T-helper 22 cell (primary cell): ENCODE measurements at regions not wholly inside any gene's neighbourhood (a gene's known extent, or its start where the extent isn't known, plus 50 kb on each side); places are given as distances from the start of the nearest gene placed in this dataset.
"Not testable (repeated sequence)": the region's sequence is repeated elsewhere in the genome, so short reads cannot be mapped to it uniquely, and the experiment has no call there.

Experiments
- DNase-seq: peaks from one replicate; pipeline ENCODE4 v3.0.0-alpha.2; 2020; ENCODE audit warnings: low read depth

DNA sequence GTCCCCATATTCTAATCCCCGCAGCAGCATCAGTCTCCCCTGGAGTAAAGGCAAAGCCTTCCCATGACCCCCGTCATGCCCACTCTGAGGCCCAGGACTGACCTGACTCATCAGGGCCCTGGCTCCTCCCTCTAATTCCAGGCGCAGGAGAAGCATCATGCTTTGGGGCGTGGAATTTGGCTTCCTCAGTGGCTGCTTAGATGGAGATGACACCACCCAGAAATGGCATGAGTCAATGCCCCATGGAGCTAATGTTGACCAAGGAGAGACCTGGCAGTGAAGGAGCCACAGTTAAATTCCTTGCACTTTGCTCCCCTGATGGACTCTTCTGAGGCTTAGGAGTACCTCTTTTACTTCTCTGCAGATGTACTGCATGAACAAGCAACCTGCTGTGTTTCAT is 204.2 kb upstream of the PROK2 start:
- DNase-seq = no peak

DNA sequence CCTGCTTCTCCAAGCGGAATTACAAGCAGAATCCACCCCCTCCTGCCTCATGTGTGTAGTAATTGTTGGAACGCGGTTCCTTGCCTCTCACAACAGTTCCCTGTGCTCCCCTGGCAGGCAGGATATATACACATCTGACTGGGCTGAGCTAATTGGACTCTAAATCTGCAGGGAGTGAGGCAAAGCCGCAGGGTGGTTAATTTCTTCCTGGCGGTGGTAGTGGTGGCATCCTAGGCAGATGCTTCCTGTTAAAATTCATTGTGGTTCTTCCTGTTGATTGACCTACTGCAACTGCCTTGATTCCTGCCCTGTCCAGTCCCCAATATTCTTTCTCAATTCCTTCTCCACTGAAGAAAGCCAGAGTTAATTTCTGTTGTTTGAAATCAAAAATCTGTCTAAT is 202.9 kb upstream of the PROK2 start:
- no peak for DNase-seq

DNA sequence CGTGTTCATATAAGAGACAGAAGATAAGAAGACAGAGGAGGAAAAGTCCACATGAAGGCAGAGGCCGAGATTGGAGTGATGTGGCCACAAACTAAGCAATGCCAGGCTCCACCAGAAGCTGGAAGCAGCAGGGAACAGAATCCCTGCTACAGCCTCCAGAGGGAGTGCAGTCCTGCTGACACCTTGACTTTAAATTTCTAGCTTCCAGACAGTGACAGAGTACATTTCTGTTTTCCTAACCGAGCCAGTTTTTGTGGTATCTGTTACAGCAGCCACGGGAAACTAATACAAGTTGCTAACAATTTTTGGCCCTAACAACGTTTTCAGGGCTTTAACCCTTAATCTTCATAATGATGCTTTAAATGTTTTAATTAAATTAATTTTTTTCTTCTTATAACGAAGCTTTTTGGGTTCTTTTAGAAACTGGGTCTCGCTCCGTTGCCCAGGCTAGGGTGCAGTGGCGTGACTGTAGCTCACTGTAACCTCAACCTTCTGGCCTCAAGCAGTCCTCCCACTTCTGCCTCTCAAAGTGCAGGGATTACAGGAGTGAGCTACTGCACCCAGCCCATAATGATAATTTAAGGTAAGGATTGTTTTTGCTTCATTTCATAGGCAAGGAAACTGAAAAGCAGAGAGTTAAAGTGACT is 202.3 kb upstream of the PROK2 start:
- DNase-seq = no peak

DNA sequence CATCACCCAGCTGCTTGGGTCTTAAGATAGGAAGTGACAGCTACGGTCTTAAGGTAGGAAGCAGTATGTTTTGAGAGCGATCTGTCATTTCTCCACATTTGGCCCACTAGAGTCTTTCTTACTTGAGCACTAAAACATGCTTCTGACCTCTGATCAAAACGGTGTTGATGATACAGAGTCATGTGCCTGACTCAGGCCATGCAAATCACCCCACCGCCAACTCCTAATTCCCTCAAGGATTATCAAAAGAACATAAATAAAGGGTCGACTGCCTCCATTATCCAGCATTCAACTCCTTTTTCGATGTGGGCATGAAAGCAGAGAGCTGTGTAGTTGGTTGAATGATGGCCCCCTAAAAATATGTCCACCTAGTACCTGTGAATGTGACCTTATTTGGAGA is 201.7 kb upstream of the PROK2 start:
- no peak for DNase-seq

DNA sequence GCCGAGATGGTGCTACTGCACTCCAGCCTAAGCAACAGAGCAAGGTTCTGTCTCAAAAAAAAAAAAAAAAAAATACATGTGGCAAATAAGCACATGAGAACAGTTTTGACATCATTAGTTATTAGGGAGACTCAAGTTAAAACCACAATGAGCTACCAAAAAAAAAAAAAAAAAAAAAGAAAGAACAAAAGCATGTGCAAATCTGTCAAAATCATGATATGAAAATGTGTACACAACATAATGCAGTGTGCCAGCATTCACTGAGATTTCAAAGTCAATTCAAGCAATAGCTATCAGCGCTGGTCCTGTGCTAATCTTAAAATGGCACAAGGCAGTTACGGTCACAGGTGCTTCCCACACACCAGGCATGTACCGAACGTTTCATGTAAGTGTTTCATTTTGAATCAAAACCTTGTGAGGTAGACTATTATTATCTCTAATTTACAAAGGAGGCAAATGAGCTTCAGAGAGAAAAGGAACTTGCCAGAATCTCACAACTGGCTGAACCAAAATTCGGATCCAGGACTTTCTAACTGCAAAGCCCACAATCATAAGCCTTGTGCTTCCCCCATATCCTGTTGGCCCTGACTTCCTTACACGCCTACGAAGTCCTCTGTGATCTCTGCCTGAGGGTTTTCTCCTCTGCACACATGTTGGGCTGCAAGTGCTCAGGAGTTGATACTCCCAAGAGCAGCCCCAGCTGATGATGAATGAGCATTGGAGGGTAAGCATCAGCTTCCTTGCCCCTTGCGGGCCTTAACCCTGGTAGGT is 200.1 kb upstream of the PROK2 start:
- no peak for DNase-seq

DNA sequence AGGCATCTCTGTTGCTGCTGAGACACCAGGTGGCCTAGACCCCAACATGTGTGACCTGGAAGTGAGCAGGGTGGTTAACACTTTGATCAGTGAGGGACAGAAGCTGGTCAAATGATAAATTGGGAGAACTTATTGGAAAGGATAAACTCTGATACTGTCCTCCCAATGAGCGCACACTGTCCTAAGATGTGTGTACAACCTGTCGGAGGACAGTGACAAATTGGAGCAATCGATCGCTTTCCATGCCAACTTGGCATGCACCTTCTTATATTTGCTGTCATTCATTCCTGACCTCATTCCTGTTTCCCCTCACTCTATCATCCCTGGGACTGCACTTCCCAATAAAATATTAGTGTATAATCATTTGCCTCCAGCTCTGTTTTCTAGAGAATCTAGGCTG is 198.7 kb upstream of the PROK2 start:
- no peak for DNase-seq

DNA sequence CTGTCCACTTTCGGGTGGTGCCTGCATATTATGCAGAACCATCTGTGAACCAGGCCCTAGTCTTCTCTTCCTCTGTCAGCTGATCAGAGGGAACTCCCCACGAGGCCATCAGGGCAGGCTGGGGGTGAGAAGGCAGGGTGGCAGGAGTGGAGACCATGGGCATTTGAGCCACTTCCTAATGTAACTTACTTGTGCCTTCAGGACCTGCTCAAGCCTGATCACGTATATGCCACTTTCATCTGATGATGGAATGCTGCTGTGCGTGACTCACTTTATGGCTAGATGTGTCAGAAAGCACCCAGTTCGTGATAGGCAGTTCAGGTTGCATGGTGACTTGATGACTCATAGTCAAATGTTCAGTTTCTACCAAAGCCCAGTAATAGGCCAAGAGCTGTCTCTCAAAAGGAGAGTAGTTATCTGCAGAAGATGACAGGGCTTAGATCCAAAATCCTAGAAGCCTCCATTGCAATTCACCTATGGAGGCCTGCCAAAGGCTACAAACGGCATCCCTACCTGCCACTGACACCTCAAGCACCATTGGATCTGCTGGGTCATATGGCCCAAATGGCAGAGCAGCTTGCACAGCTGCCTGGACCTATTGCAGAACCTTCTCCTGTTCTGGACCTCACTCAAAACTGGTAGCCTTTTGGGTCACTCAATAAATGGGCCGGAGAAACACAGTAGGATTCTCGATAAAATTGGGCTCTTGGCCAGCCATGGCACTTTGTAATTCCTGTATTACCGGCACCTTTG is 197.7 kb upstream of the PROK2 start:
- not testable (repeated sequence) for DNase-seq

DNA sequence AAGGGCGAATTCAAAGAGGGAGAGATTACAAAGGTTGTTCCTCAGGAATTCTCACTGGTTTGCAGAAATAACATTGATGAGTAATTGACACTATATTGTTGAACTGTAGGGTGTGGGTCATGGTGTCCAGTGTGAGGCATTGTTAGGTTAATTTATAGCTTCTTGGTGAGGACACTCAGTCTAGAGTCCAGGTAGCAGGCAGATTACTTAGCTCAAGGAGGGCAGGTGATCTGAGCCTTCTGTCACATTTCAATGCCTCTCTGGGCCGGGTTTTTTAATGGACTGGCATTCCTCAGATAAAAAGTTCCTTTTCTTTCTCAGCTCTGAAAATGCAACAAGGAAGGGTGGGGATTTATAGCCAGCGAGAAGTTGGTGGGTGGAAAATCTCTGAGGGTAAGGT is 194.2 kb upstream of the PROK2 start:
- no peak for DNase-seq

DNA sequence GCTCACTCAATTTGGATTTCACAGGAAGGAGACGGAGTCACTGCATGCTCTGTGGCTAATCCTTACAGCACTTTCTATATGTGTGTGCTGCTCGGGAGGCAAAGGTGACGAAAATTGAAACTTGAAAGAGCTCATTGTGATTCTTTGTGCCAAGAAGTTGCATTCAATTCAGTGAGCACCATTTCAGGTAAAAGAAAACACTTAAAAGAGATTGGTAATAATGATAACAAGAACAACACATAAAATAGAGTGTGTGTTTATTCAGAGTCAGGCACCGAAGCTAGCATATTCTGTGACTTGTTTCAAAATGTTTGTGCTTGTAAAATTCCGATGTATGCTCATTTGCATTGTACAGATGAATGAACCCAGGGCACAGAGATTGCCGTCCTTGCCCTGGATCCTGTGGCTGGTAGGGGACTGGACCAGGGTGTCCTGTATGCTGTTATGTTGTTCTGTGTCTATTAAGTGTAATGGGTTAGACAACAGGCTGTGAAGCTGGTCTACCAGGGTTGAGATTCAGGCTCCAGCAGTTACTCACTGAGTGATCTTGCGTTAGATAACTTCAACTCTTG is 193.3 kb upstream of the PROK2 start:
- DNase-seq = no peak

DNA sequence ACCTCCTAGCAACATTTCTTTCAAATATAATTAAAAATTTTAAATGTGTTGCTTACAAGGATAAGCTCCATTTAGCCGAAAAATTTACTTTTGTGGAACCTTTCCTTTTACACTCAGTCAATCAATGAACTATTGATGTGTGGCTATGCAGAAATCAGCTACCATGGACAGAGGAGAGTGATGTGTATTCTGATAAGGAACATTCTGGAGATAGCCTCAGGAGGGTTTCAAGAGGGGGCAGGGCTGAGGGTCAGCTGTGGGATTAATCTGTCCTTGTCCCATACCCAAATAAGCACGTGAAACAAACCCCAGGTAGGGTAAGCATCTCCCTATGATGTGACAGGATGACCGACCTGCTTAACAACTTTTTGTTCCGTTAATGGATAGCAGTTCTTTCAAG is 192.6 kb upstream of the PROK2 start:
- no peak for DNase-seq

DNA sequence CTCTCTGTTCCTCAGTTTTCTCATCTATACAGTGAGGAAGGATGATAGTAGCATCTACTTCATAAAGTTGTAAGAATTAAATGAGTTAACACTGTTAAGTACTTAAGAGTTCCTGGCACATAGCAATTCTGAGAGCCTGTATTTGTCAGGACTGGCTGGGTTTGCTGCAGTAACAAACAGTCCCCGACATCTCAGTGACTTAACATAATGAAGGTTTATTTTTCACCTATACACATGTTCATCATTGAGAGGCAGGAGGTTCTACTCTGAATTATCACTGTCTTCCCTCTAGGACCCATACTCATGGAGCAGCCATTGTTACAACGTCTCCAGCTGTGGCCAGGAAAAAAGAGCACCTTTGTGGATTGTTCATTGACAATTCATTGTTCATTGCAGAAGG is 190.6 kb upstream of the PROK2 start:
- no peak for DNase-seq

DNA sequence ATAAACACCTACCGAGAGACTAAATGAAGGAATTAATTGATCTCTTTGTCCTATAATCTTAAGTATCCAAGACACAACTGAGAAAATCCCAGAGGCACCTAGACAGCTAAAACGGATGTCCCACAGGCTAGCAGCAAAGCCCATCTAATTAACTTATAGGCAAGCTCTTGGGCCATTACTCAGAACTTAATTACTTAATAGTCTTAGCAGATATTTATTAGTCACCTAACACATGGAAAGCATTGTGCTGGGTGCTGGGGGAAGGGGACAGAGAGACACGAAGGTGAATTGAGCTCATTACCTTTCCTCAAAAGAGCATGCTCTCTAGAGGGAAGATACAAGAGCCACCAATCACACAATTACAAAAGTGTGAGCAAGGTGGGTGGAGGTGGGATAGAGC is 189.8 kb upstream of the PROK2 start:
- no peak for DNase-seq

DNA sequence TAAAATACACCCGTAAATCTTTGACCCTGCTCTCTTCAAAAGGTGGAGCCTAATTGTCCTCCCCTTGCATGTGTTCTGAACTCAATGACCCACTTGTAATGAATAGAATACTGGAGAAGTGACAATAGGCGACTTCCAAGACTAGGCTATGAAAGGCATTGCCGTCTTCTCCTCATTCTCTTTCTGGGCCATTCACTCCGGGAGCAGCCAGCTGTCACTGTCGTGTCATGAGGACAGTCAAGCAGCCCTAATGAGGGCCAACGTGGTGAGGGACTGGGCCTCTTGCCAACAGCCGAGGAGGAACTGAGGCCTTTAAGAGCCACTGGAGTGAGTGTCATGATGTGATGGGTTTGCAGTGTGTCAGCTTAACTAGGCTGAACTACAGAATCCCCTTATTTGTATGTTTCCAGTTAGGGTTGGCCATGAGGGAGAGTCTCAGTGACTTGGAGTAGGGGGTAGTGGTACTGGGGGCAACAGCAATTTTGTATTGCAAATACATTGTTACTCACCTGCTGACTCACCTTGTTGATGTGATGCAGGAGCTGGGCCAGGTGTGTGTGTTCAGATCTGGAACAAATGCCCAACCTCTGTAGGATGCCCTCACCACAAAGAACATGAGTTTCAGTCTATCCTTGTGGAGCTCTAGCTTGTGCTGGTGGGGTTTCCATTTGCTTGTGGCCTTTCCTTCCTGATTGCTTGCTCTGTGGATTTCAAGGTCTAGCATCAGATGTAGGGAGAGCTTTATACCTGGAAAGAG is 188.5 kb upstream of the PROK2 start:
- DNase-seq = no peak

DNA sequence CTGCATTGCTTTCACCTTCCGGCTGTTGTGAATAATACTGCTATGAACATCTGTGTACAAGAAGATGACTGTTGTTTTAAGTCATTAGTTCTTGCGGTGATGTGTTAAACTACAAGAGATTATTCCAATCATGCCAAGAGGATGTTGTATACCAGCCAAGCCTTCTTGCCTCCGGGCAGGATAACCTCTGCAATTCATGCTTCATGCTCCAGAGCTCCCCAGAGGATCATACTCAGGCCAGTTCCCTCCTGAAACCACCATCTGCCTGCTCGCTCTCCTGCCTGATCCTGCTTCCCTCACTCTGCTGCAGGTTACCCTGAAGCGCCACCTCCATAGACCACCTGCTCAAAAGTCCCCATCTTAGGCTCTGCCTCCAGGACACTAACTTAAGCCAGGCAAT is 187.1 kb upstream of the PROK2 start:
- no peak for DNase-seq

DNA sequence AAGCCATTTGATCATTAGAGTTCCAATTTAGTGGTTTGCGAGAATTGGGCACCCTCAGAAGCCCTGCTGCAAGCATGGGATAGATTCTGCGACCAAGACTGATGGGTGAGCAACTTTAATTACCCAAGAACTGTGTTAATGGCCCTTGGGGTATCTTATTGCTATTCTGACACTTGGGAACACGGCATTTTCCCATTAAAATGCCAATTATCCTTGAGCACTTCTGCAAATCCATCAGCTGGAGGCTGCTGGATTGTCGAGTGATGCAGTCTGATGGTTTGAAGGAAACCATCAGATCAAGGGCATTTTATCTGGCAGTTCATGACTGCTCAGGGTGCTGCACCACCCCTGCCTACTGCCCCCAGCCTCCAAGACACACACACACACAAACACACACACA is 183.6 kb upstream of the PROK2 start:
- DNase-seq = no peak

DNA sequence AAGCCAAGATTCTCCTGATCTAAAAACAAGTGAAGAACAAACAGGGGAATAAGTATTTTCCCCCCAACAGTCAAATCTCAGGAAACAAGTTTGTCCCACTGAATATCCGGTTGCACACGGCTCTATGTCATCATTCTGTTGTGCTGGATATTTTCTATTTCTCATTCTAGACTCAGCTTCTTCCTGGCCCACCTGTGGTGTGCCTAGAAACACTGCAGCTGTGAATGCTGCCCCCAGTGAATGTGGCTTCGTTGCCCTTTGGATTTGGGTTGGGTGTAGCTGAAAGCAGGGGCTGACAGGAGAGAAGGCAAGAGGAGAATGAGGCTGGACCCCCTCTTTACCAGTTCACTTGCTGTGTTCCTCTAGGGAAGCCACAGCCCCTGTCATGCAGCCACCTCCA is 181.2 kb upstream of the PROK2 start:
- DNase-seq = no peak

DNA sequence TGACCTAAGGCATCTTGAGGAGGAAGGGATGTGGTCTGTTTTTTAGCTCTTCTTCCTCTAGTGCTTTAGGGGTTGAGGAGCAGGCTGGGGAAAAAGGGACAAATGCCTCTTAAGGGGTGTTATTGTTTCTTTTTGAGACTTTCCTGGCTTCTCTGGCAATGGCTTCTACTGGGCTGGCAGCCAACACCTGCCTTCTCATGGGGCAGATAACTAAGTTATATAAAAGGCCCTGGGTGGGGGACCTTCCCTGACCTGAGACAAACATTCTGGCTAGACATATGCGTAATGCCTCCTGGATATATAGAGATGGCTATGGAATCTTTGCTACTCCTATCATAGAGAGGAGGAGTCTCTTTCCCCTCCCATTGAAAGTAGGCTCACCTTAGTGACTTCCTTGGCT is 179.2 kb upstream of the PROK2 start:
- no peak for DNase-seq

DNA sequence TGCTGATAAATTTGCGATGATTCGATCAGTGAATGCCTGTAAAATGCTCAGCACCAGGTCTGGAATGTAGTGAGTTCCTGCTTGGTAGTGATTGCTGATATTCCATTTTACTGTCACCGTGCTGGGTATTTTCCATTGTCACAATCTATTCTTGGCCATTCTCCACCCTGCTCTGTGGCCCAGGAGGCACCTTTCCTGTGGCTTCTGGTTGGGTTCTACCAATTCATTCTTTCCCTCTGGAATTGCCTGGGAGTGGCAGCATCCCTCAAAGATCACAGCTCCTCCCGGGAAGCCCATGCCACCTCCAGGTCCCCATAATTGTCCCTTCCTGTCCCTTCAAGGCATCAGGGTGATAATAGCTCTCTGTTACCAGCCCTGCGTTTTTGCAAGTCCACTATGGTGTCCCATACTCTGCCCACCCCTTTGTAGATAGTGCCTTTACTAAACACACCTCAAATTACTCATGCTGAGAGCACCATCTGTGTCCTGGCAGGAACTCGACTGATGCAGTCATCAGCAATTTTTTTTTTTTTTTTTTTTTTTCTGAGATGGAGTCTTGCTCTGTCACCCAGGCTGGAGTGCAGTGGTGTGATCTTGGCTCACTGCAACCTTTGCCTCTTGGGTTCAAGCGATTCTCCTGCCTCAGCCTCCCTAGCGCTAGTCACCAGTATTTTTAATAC is 177.8 kb upstream of the PROK2 start:
- no peak for DNase-seq

DNA sequence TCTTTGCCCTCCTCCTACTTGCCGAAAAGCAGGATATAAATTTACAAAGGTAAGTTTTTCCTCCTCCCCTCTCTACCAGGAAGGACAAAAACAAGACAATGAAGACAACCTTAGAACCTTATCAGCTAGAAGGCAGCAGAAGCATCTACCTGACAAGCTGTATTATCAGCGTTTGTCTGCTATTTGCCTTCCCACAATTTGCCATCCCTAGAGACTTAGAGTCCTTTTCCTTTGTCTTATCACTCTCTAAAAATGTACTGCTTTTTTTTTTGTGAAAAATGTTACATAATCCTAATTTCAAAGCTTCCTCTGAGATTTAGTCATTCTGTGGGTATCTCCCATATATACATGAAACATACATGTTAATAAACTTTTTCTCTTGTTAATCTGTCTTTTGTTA is 176.9 kb upstream of the PROK2 start:
- no peak for DNase-seq

DNA sequence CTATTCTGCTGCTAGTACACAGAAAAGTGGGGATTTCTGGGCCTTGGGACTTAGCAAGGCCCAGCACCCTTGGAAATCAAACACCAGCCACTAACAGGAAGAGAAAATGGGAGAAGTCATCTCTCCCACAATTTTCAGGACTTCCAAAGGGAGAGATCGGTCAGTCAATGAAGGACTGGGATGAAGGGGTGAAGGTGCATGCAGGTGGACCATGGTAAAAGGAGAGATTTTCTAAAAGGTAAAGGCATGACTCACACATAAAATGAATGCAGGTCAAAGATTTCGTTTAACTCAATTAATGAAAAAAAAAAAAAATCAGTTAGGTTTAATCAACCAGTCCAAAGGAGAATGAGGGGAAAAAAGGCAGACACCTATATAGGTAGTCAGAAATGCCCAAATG is 176.4 kb upstream of the PROK2 start:
- no peak for DNase-seq

DNA sequence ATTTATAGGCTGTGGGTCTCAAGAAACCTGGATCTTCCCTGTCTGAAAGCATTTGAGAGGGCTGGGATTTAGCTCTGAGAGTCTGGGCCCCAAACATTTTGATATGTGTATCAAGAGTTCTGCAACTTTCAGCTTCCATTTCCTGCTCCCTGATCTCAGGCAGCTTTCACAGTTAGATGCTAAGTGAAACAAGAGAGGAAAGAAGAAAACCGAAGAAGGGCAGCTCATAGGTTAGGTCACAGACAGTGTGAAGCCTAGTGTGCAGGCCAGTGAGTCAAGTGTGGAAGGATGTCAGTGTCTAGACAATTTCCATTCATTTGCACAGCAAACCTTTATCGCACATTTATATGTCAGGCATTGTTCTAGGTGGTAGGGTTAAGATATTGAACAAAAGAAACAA is 173.6 kb upstream of the PROK2 start:
- no peak for DNase-seq

DNA sequence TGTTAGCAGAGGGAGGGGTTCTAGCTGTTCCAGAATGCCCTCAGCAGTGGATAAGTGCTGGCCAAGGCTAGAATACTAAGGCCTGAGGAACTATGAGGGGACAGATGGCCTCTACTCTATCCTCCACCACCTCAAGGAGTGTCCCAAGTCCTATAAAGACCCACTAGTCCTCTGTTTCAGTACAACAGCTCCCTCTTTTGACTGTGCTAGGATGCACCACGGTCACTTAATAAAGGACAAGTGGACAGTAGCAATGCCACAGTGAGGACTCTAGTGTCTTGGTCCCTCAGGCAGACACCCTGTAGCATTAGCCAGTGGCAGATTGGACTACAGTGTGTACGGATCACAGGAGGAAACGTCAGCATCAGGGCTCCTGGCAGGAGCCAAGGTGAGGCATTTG is 171.8 kb upstream of the PROK2 start:
- DNase-seq = no peak
